GM12878 (cell line): ENCODE measurements at regions not wholly inside any gene's neighbourhood (a gene's known extent, or its start where the extent isn't known, plus 50 kb on each side); places are given as distances from the start of the nearest gene placed in this dataset.
A peak's percentile ranks its signal among the peaks of the same experiment; 100 is the strongest.

Experiments
- ATAC-seq: fragments of 200-7000 bp; cut with Tn5 transposase; 3 replicates; pipeline ENCODE4 v1.9.1; 2020; ENCODE audit warnings: mild to moderate bottlenecking, moderate library complexity
- BruUV-seq: library from RNA; stranded (reverse); fragments of 400-500 nt; replicated peaks from 2 replicates; lab custom pipeline; 2021; lab: Mats Ljungman, UMichigan
- CTCF ChIA-PET: fragments of 300-600 bp; sonication (Branson Sonifier 250); formaldehyde crosslinking; extraction: SDS; loops from one replicate; lab custom pipeline; 2021; ENCODE audit warnings: inconsistent platforms; lab: Yijun Ruan, JAX
- POLR2A ChIA-PET: fragments of 350-600 bp; formaldehyde crosslinking; extraction: SDS; loops from one replicate; lab custom pipeline; 2021; ENCODE audit warnings: inconsistent platforms; lab: Charles Lee
- RAD21 ChIA-PET: fragments of 300-600 bp; sonication (Branson Sonifier 250); formaldehyde crosslinking; loops from one replicate; lab custom pipeline; 2023; ENCODE audit warnings: antibody characterized with exemption; ENCODE audit not compliant: unreplicated experiment; lab: Charles Lee
- SMC1A ChIA-PET: fragments of 300-600 bp; sonication (Branson Sonifier 250); formaldehyde crosslinking; loops from one replicate; lab custom pipeline; 2023; ENCODE audit not compliant: unreplicated experiment, uncharacterized antibody; lab: Charles Lee
- DNase-seq: peaks from one replicate; pipeline ENCODE4 v3.0.0-alpha.2; 2011; ENCODE audit warnings: low read depth, low spot score
- FAIRE-seq: peaks from 3 replicates; lab custom pipeline; 2011; peaks lifted over from hg19 to GRCh38; lab: Jason Lieb, UNC
- H2AFZ ChIP-seq: 2 replicates; pipeline ENCODE4 v1.6.0; 2011; ENCODE audit warnings: low read depth, low read length, control low read depth; ENCODE audit not compliant: control insufficient read depth
- H3K27ac ChIP-seq: 2 replicates; pipeline ENCODE4 v1.5.1; 2011; ENCODE audit warnings: control low read depth; ENCODE audit not compliant: control insufficient read depth, insufficient read depth
- H3K27me3 ChIP-seq, 2 experiments: replicated peaks in 1 of 2; 2 replicates each; pipeline versions ENCODE4 v1.6.0 to v1.6.1; 2011; ENCODE audit warnings: low read length in 1 of 2; ENCODE audit not compliant: control insufficient read depth in 2 of 2, insufficient read depth in 2 of 2
- H3K36me3 ChIP-seq, 2 experiments: 2 replicates each; pipeline ENCODE4 v1.5.1; 2011; ENCODE audit warnings: low read length in 1 of 2; ENCODE audit not compliant: control insufficient read depth in 2 of 2, insufficient read depth in 2 of 2
- H3K4me1 ChIP-seq: 2 replicates; pipeline ENCODE4 v1.6.1; 2011; ENCODE audit warnings: mild to moderate bottlenecking, low read length, moderate library complexity, mixed read lengths; ENCODE audit not compliant: control insufficient read depth, insufficient read depth
- H3K4me2 ChIP-seq: 2 replicates; pipeline ENCODE4 v1.6.0; 2011; ENCODE audit warnings: control low read depth; ENCODE audit not compliant: control insufficient read depth, insufficient read depth
- H3K4me3 ChIP-seq: fragments of 200-600 bp; sonication (generic); 2 replicates; pipeline ENCODE4 v1.5.1; 2016
- H3K79me2 ChIP-seq: 2 replicates; pipeline ENCODE4 v1.6.0; 2011; ENCODE audit warnings: low read length; ENCODE audit not compliant: control insufficient read depth, insufficient read depth
- H3K9ac ChIP-seq: 2 replicates; pipeline ENCODE4 v1.8.0; 2011; ENCODE audit warnings: low read length, control low read depth, mixed read lengths; ENCODE audit not compliant: control insufficient read depth, insufficient read depth
- H3K9me3 ChIP-seq: replicated peaks from 3 replicates; pipeline ENCODE4 v1.5.1; 2011; ENCODE audit warnings: mild to moderate bottlenecking, low read length; ENCODE audit not compliant: control insufficient read depth, insufficient read depth
- H4K20me1 ChIP-seq: 2 replicates; pipeline ENCODE4 v1.6.0; 2011; ENCODE audit not compliant: control insufficient read depth, insufficient read depth
- KAT2A ChIP-seq: conservative IDR thresholded peaks from 2 replicates; pipeline ENCODE4 v1.6.1; 2011; ENCODE audit warnings: low read depth, low read length; ENCODE audit not compliant: control insufficient read depth
- NR2C1 ChIP-seq: fragments of 450-650 bp; IDR thresholded peaks from 2 replicates; pipeline ENCODE4 v1.6.1; 2017; ENCODE audit warnings: antibody characterized with exemption, mild to moderate bottlenecking, moderate library complexity
- POU2F2 ChIP-seq: IDR thresholded peaks from 3 replicates; pipeline ENCODE4 v1.6.1; 2011; ENCODE audit warnings: low read depth, mild to moderate bottlenecking, low read length, borderline replicate concordance
- SIX5 ChIP-seq: IDR thresholded peaks from 2 replicates; pipeline ENCODE4 v1.6.1; 2011; ENCODE audit warnings: mild to moderate bottlenecking, low read depth, low read length, moderate library complexity; ENCODE audit not compliant: severe bottlenecking
- TCF3 ChIP-seq: IDR thresholded peaks from 2 replicates; pipeline ENCODE4 v1.6.1; 2012; ENCODE audit warnings: low read depth, mild to moderate bottlenecking, low read length, borderline replicate concordance; ENCODE audit not compliant: insufficient read depth
- ZBTB11 ChIP-seq: fragments of 450-650 bp; formaldehyde crosslinking; IDR thresholded peaks from 2 replicates; pipeline ENCODE4 v1.5.0; 2022; ENCODE audit warnings: mild to moderate bottlenecking, missing genetic modification characterization
- ZZZ3 ChIP-seq: IDR thresholded peaks from 2 replicates; pipeline ENCODE4 v1.6.1; 2011; ENCODE audit warnings: low read depth; ENCODE audit not compliant: control insufficient read depth, insufficient read length
- WGBS: methylation state at CpG from one replicate; pipeline ENCODE4 v1.1.6; 2016; ENCODE audit warnings: low lambda C conversion rate; ENCODE audit not compliant: insufficient replicate concordance, insufficient coverage; ENCODE audit errors: missing lambda C conversion rate; 5-methylcytosine and 5-hydroxymethylcytosine counted together
- in situ Hi-C: fragments of 300-500 bp; cut with MboI; formaldehyde crosslinking; loops from 9 replicates; pipeline ENCODE4 v1.14.3; 2018; ENCODE audit warnings: mixed read lengths
- intact Hi-C: fragments of 100-400 bp; cut with micrococcal nuclease; formaldehyde crosslinking; loops from one replicate; pipeline ENCODE4 v1.14.2; 2022; ENCODE audit not compliant: unreplicated experiment

- FAIRE-seq: no peak
- Histone ChIP-seq H3K9ac (no peak overlapping the region), H3K4me3 (no peak overlapping the region), H3K36me3 (no peaks in the 10 kb centered on the region), H2AFZ (no peak overlapping the region), H3K79me2 (no peaks in the 10 kb centered on the region), H4K20me1 (no peaks in the 10 kb centered on the region), H3K27me3 (no peaks in the 10 kb centered on the region), H3K9me3 (no peaks in the 10 kb centered on the region; the same call in 2 of the 3 replicates), H3K4me1 (no peaks in the 10 kb centered on the region), H3K27ac (no peak overlapping the region), H3K4me2 (no peak overlapping the region)
- intact Hi-C loops (no loop called here), in situ Hi-C loops (no loop called here)
- no peak for ATAC-seq
- TF ChIP-seq TCF3 (no peak), ZBTB11 (CRISPR knock-in tag) (no peak), SIX5 (no peak), KAT2A (no peak), NR2C1 (no peak), ZZZ3 (no peak), POU2F2 (peak; percentile 35; the same call in 1 of the 3 replicates)
- ChIA-PET RAD21 (no interaction called here), POLR2A (no interaction called here), SMC1A (no interaction called here), CTCF (no interaction called here)
- BruUV-seq: no TSS peak
- DNase-seq: no peak
- WGBS: 3% methylated on average over 8 of the region's 8 CpGs
Observed at GRCh38 chr22:27150544-27150941, 493.2 kb downstream of the MIAT start.
